Neural cell (in vitro differentiated cells): ENCODE measurements at regions not wholly inside any gene's neighbourhood (a gene's known extent, or its start where the extent isn't known, plus 50 kb on each side); places are given as distances from the start of the nearest gene placed in this dataset.

Source experiments
- H2AFZ ChIP-seq: fragments of 200-600, 300-800 bp; sonication (generic), shearing (Covaris generic); 2 replicates; pipeline ENCODE4 v1.6.0; 2014; ENCODE audit warnings: low read depth, mild to moderate bottlenecking, antibody characterized with exemption, low read length, moderate library complexity
- H3F3A ChIP-seq: fragments of 200-600 bp; shearing (Covaris generic); 2 replicates; pipeline ENCODE4 v1.6.1; 2016; ENCODE audit warnings: mild to moderate bottlenecking, moderate library complexity, mixed read lengths, antibody characterized with exemption, low read length; ENCODE audit not compliant: insufficient read depth, poor library complexity, severe bottlenecking
- H3K27ac ChIP-seq: fragments of 200-600, 300-800 bp; sonication (generic), shearing (Covaris generic); 2 replicates; pipeline ENCODE4 v1.5.1; 2014; ENCODE audit warnings: mild to moderate bottlenecking, low read length, moderate library complexity
- H3K27me3 ChIP-seq: fragments of 300-800, 200-600 bp; sonication (generic), shearing (Covaris generic); 2 replicates; pipeline ENCODE4 v1.6.0; 2014; ENCODE audit warnings: mild to moderate bottlenecking, low read depth, low read length, moderate library complexity; ENCODE audit not compliant: insufficient read depth
- H3K36me3 ChIP-seq: fragments of 300-800, 200-600 bp; sonication (generic), shearing (Covaris generic); 2 replicates; pipeline ENCODE4 v1.5.1; 2014; ENCODE audit warnings: mild to moderate bottlenecking, antibody characterized with exemption, low read length, moderate library complexity; ENCODE audit not compliant: insufficient read depth
- H3K4me2 ChIP-seq: fragments of 300-800, 200-600 bp; sonication (generic), shearing (Covaris generic); 2 replicates; pipeline ENCODE4 v1.6.0; 2014; ENCODE audit warnings: mild to moderate bottlenecking, low read length
- H3K4me3 ChIP-seq: fragments of 300-800, 200-600 bp; sonication (generic), shearing (Covaris generic); 2 replicates; pipeline ENCODE4 v1.5.1; 2014; ENCODE audit warnings: mild to moderate bottlenecking, low read length, moderate library complexity
- H3K79me2 ChIP-seq: fragments of 200-600 bp; shearing (Covaris generic); replicated peaks from 2 replicates; pipeline ENCODE4 v1.6.0; 2014; ENCODE audit warnings: mild to moderate bottlenecking, low read length, moderate library complexity; ENCODE audit not compliant: insufficient read depth
- H3K9ac ChIP-seq: fragments of 300-800, 200-600 bp; sonication (generic), shearing (Covaris generic); 2 replicates; pipeline ENCODE4 v1.6.1; 2016; ENCODE audit warnings: mild to moderate bottlenecking, low read length, mixed read lengths
- H3K9me2 ChIP-seq: fragments of 200-600 bp; shearing (Covaris generic); 2 replicates; pipeline ENCODE4 v1.6.1; 2016; ENCODE audit warnings: mild to moderate bottlenecking, low read length, mixed read lengths; ENCODE audit not compliant: insufficient read depth
- H3K9me3 ChIP-seq: fragments of 200-600, 300-800 bp; sonication (generic), shearing (Covaris generic); 2 replicates; pipeline ENCODE4 v1.6.1; 2016; ENCODE audit warnings: mild to moderate bottlenecking, mixed run types, low read length, moderate library complexity, mixed read lengths
- H4K20me1 ChIP-seq: fragments of 200-600 bp; shearing (Covaris generic); 2 replicates; pipeline ENCODE4 v1.6.1; 2016; ENCODE audit warnings: mild to moderate bottlenecking, mixed run types; ENCODE audit not compliant: insufficient read depth
- EP300 ChIP-seq: fragments of 450-650 bp; conservative IDR thresholded peaks from 2 replicates; pipeline ENCODE4 v1.6.1; 2014; ENCODE audit warnings: antibody characterized with exemption, mild to moderate bottlenecking, moderate library complexity; ENCODE audit not compliant: poor library complexity, severe bottlenecking
- EZH2 ChIP-seq: fragments of 200-600, 300-800 bp; shearing (Covaris generic), sonication (generic); IDR thresholded peaks from 2 replicates; pipeline ENCODE4 v1.6.1; 2014; ENCODE audit warnings: antibody characterized with exemption, low read length, borderline replicate concordance, mild to moderate bottlenecking; ENCODE audit not compliant: insufficient read depth, poor library complexity, severe bottlenecking
- MXI1 ChIP-seq: fragments of 450-650 bp; conservative IDR thresholded peaks from 2 replicates; pipeline ENCODE4 v1.6.1; 2014; ENCODE audit warnings: antibody characterized with exemption, mild to moderate bottlenecking; ENCODE audit not compliant: poor library complexity, severe bottlenecking
- POLR2AphosphoS5 ChIP-seq: IDR thresholded peaks from 2 replicates; pipeline ENCODE4 v1.6.1; 2012
- RAD21 ChIP-seq: fragments of 450-650 bp; conservative IDR thresholded peaks from 2 replicates; pipeline ENCODE4 v1.6.1; 2014; ENCODE audit warnings: antibody characterized with exemption, mild to moderate bottlenecking, moderate library complexity
- SMC3 ChIP-seq: fragments of 450-650 bp; conservative IDR thresholded peaks from 2 replicates; pipeline ENCODE4 v1.6.1; 2014; ENCODE audit warnings: antibody characterized with exemption, mild to moderate bottlenecking, moderate library complexity; ENCODE audit not compliant: poor library complexity
- TAF1 ChIP-seq: IDR thresholded peaks from 2 replicates; pipeline ENCODE4 v1.6.1; 2012; ENCODE audit warnings: low read depth
- TF ChIP-seq, protein P1 (sequence below): fragments of 450-650 bp; IDR thresholded peaks from 2 replicates; pipeline ENCODE4 v1.5.1; 2014; ENCODE audit warnings: antibody characterized with exemption, mild to moderate bottlenecking, moderate library complexity; ENCODE audit not compliant: poor library complexity, severe bottlenecking
- TF ChIP-seq, protein P2 (sequence below): IDR thresholded peaks from 2 replicates; pipeline ENCODE4 v1.6.1; 2012; ENCODE audit warnings: borderline replicate concordance

DNA sequence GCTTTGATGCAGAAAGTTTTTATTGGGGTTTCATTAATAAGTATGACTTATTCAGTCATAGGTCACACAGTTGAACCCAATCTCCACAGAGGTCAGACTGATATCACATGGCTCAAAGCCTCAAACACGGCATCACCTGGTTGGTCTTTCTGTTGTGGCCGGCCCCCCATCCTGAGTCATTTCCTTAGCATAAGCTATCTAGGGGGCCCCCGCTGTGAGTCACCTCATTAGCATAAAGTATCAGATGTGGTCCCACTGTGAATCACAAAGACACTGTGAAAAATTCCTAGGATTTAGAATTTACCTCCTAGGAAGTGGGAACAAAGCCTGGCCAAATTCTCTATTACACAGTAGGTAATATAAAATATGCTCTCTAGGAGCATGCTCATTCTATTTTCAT is 502.2 kb downstream of the PYDC2 start:
- Histone ChIP-seq H3K27me3 (no peaks in the 10 kb centered on the region), H3K27ac (no peak overlapping the region), H3K36me3 (no peaks in the 10 kb centered on the region), H3K4me3 (no peak overlapping the region), H4K20me1 (no peaks in the 10 kb centered on the region), H2AFZ (no peak overlapping the region), H3F3A (no peaks in the 10 kb centered on the region), H3K9me2 (no peaks in the 10 kb centered on the region), H3K9me3 (no peaks in the 10 kb centered on the region), H3K4me2 (no peak overlapping the region), H3K79me2 (no peaks in the 10 kb centered on the region), H3K9ac (no peak overlapping the region)
- TF ChIP-seq TAF1 (no peak), POLR2AphosphoS5 (no peak)

GRCh38 chr3:191966556-191966955 is 505.6 kb downstream of the PYDC2 start:
- no peak overlapping the region for H3K4me3 ChIP-seq
- H3K27ac ChIP-seq, result no peak overlapping the region
- H3K36me3 ChIP-seq, result no peaks in the 10 kb centered on the region
- H2AFZ ChIP-seq, result no peak overlapping the region
- TF ChIP-seq SMC3 (no peak), TAF1 (no peak), EZH2 (no peak), EP300 (no peak), MXI1 (no peak), RAD21 (no peak), POLR2AphosphoS5 (no peak)
- TF ChIP-seq, protein P1, sequence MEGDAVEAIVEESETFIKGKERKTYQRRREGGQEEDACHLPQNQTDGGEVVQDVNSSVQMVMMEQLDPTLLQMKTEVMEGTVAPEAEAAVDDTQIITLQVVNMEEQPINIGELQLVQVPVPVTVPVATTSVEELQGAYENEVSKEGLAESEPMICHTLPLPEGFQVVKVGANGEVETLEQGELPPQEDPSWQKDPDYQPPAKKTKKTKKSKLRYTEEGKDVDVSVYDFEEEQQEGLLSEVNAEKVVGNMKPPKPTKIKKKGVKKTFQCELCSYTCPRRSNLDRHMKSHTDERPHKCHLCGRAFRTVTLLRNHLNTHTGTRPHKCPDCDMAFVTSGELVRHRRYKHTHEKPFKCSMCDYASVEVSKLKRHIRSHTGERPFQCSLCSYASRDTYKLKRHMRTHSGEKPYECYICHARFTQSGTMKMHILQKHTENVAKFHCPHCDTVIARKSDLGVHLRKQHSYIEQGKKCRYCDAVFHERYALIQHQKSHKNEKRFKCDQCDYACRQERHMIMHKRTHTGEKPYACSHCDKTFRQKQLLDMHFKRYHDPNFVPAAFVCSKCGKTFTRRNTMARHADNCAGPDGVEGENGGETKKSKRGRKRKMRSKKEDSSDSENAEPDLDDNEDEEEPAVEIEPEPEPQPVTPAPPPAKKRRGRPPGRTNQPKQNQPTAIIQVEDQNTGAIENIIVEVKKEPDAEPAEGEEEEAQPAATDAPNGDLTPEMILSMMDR, result no peak
- TF ChIP-seq, protein P2, sequence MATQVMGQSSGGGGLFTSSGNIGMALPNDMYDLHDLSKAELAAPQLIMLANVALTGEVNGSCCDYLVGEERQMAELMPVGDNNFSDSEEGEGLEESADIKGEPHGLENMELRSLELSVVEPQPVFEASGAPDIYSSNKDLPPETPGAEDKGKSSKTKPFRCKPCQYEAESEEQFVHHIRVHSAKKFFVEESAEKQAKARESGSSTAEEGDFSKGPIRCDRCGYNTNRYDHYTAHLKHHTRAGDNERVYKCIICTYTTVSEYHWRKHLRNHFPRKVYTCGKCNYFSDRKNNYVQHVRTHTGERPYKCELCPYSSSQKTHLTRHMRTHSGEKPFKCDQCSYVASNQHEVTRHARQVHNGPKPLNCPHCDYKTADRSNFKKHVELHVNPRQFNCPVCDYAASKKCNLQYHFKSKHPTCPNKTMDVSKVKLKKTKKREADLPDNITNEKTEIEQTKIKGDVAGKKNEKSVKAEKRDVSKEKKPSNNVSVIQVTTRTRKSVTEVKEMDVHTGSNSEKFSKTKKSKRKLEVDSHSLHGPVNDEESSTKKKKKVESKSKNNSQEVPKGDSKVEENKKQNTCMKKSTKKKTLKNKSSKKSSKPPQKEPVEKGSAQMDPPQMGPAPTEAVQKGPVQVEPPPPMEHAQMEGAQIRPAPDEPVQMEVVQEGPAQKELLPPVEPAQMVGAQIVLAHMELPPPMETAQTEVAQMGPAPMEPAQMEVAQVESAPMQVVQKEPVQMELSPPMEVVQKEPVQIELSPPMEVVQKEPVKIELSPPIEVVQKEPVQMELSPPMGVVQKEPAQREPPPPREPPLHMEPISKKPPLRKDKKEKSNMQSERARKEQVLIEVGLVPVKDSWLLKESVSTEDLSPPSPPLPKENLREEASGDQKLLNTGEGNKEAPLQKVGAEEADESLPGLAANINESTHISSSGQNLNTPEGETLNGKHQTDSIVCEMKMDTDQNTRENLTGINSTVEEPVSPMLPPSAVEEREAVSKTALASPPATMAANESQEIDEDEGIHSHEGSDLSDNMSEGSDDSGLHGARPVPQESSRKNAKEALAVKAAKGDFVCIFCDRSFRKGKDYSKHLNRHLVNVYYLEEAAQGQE, result no peak
- no peaks in the 10 kb centered on the region for H3K9me3 ChIP-seq
- H3K79me2 ChIP-seq, result no peaks in the 10 kb centered on the region
- H3F3A ChIP-seq, result no peaks in the 10 kb centered on the region
- H3K27me3 ChIP-seq, result no peaks in the 10 kb centered on the region
- H3K9me2 ChIP-seq, result no peaks in the 10 kb centered on the region
- H3K4me2 ChIP-seq, result no peak overlapping the region
- no peaks in the 10 kb centered on the region for H4K20me1 ChIP-seq
- no peak overlapping the region for H3K9ac ChIP-seq

DNA sequence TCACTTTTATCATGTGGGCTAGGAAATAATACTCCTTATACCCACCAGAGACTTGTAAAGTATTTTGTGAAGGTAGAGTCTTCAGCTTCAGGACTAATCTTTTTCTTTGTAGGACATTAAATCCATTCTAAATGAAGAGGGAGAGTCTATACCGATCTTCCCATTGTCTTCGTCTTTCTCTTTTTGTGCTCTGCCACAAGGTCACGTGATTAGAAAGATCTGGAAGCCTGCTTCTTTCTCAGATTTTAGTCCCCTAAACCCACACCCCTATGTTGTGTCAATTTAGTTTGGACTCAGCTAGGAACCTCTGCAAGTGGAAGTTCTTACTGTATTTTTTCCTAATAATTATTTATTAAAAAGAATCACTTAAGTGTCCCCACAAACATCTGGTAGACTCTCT is 507.3 kb downstream of the PYDC2 start:
- TF ChIP-seq, protein P2, result no peak
- TF ChIP-seq EZH2 (no peak), POLR2AphosphoS5 (no peak), SMC3 (no peak), TAF1 (no peak), RAD21 (no peak), EP300 (no peak), MXI1 (no peak)
- TF ChIP-seq, protein P1, result no peak
- no peak overlapping the region for H3K4me2 ChIP-seq
- no peaks in the 10 kb centered on the region for H3K79me2 ChIP-seq
- no peaks in the 10 kb centered on the region for H3K9me2 ChIP-seq
- no peak overlapping the region for H2AFZ ChIP-seq
- H3K36me3 ChIP-seq, result no peaks in the 10 kb centered on the region
- H3K27me3 ChIP-seq, result no peaks in the 10 kb centered on the region
- no peaks in the 10 kb centered on the region for H4K20me1 ChIP-seq
- H3K9ac ChIP-seq, result no peak overlapping the region
- H3K4me3 ChIP-seq, result no peak overlapping the region
- H3F3A ChIP-seq, result no peaks in the 10 kb centered on the region
- no peak overlapping the region for H3K27ac ChIP-seq
- H3K9me3 ChIP-seq, result no peaks in the 10 kb centered on the region
